RWPE2 (cell line): ENCODE measurements at regions not wholly inside any gene's neighbourhood (a gene's known extent, or its start where the extent isn't known, plus 50 kb on each side); places are given as distances from the start of the nearest gene placed in this dataset.

Source experiments
- ATAC-seq: fragments of 200-7000 bp; cut with Tn5 transposase; 3 replicates; pipeline ENCODE4 v1.9.1; 2021; ENCODE audit warnings: low read depth
- DNase-seq: peaks from one replicate; pipeline ENCODE4 v3.0.0-alpha.2; 2020; ENCODE audit warnings: low spot score
- H3K27ac ChIP-seq: fragments of 450-650 bp; 2 replicates; pipeline ENCODE4 v1.5.1; 2017; ENCODE audit warnings: mild to moderate bottlenecking; ENCODE audit not compliant: poor library complexity, severe bottlenecking
- H3K27me3 ChIP-seq: fragments of 250-450 bp; sonication (Bioruptor Pico); 2 replicates; pipeline ENCODE4 v1.5.1; 2021; ENCODE audit warnings: mild to moderate bottlenecking, moderate library complexity; ENCODE audit not compliant: insufficient read depth, poor library complexity, severe bottlenecking
- H3K36me3 ChIP-seq: fragments of 250-450 bp; sonication (Bioruptor Pico); 2 replicates; pipeline ENCODE4 v1.5.1; 2020; ENCODE audit warnings: low read depth, mild to moderate bottlenecking, moderate library complexity
- H3K4me1 ChIP-seq: fragments of 250-450 bp; sonication (Bioruptor Pico); 2 replicates; pipeline ENCODE4 v1.5.1; 2021; ENCODE audit warnings: mild to moderate bottlenecking, moderate library complexity; ENCODE audit not compliant: insufficient read depth, poor library complexity, severe bottlenecking
- H3K4me3 ChIP-seq: fragments of 250-450 bp; sonication (Bioruptor Pico); 2 replicates; pipeline ENCODE4 v1.5.1; 2021; ENCODE audit warnings: mild to moderate bottlenecking, moderate library complexity; ENCODE audit not compliant: severe bottlenecking
- H3K9me3 ChIP-seq: fragments of 250-450 bp; sonication (Bioruptor Pico); 2 replicates; pipeline ENCODE4 v1.5.1; 2021; ENCODE audit warnings: mild to moderate bottlenecking, moderate library complexity; ENCODE audit not compliant: severe bottlenecking
- CTCF ChIP-seq: fragments of 450-650 bp; IDR thresholded peaks from one replicate; pipeline ENCODE4 v1.5.1; 2017; ENCODE audit warnings: mild to moderate bottlenecking, moderate library complexity; ENCODE audit not compliant: poor library complexity, severe bottlenecking

- Histone ChIP-seq H3K9me3 (no peaks in the 10 kb centered on the region), H3K27me3 (no peaks in the 10 kb centered on the region), H3K27ac (no peak overlapping the region), H3K4me3 (no peak overlapping the region), H3K4me1 (no peaks in the 10 kb centered on the region), H3K36me3 (no peaks in the 10 kb centered on the region)
- TF ChIP-seq CTCF: no peak
- ATAC-seq (no peak), DNase-seq (no peak)
Measured at GRCh38 chr2:18445433-18446320, 114.8 kb downstream of the RDH14 start.

- no peaks in the 10 kb centered on the region for H3K9me3 ChIP-seq
- no peak overlapping the region for H3K27ac ChIP-seq
- ATAC-seq (no peak), DNase-seq (no peak)
- no peaks in the 10 kb centered on the region for H3K36me3 ChIP-seq
- H3K4me1 ChIP-seq: no peaks in the 10 kb centered on the region
- H3K27me3 ChIP-seq: no peaks in the 10 kb centered on the region
- H3K4me3 ChIP-seq: no peak overlapping the region
- TF ChIP-seq CTCF: no peak
Measured at GRCh38 chr2:18444806-18445205, 115.6 kb downstream of the RDH14 start.

- no peak for DNase-seq
- H3K9me3 ChIP-seq: no peaks in the 10 kb centered on the region
- H3K27me3 ChIP-seq: no peaks in the 10 kb centered on the region
- H3K4me1 ChIP-seq: no peaks in the 10 kb centered on the region
- ATAC-seq: no peak
- H3K4me3 ChIP-seq: no peak overlapping the region
- no peak overlapping the region for H3K27ac ChIP-seq
- H3K36me3 ChIP-seq: no peaks in the 10 kb centered on the region
- TF ChIP-seq CTCF: no peak
Measured at GRCh38 chr2:18441583-18441982, 118.9 kb downstream of the RDH14 start.

GRCh38 chr2:18440777-18441176 lies 119.7 kb downstream of the RDH14 start:
- no peak for ATAC-seq
- Histone ChIP-seq H3K27me3 (no peaks in the 10 kb centered on the region), H3K4me3 (no peak overlapping the region), H3K9me3 (no peaks in the 10 kb centered on the region), H3K4me1 (no peaks in the 10 kb centered on the region), H3K36me3 (no peaks in the 10 kb centered on the region), H3K27ac (no peak overlapping the region)
- no peak for TF ChIP-seq CTCF
- DNase-seq: no peak

GRCh38 chr2:18440141-18440661 lies 120.3 kb downstream of the RDH14 start:
- no peak for DNase-seq
- no peak overlapping the region for H3K27ac ChIP-seq
- H3K9me3 ChIP-seq: no peaks in the 10 kb centered on the region
- no peak overlapping the region for H3K4me3 ChIP-seq
- no peak for ATAC-seq
- no peak for TF ChIP-seq CTCF
- H3K27me3 ChIP-seq: no peaks in the 10 kb centered on the region
- H3K4me1 ChIP-seq: no peaks in the 10 kb centered on the region
- no peaks in the 10 kb centered on the region for H3K36me3 ChIP-seq
